DND-41 (cell line): ENCODE measurements at regions not wholly inside any gene's neighbourhood (a gene's known extent, or its start where the extent isn't known, plus 50 kb on each side); places are given as distances from the start of the nearest gene placed in this dataset.

Experiments
- EZH2 ChIP-seq: IDR thresholded peaks from 3 replicates; pipeline ENCODE4 v1.6.1; 2012; ENCODE audit warnings: borderline replicate concordance, low read depth, mild to moderate bottlenecking, moderate library complexity, low read length, inconsistent platforms; ENCODE audit not compliant: severe bottlenecking
- TF ChIP-seq, protein P1 (sequence below): IDR thresholded peaks from 2 replicates; pipeline ENCODE4 v1.5.1; 2012; ENCODE audit warnings: borderline replicate concordance, low read length, moderate library complexity, mild to moderate bottlenecking; ENCODE audit not compliant: poor library complexity, severe bottlenecking; ENCODE audit errors: extremely low read depth

DNA sequence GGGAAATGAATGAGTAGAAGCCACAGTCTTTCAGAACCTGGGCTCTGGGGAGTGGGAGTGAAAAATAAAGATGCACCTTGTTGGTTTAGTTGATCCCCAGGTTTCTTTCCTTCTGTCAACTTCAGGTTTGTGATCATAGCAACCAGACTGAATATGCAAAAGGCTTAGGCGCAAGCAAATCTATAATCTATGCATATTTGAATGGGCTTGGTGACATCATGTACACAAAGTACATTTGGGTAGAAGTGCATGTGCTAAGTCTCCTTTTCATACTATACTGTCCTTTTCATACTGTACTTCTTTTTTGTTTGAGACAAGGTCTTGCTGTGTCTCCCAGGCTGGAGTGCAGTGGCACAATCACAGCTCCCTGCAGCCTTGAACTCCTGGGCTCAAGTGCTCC, 132.4 kb upstream of the C2CD4B start:
- TF ChIP-seq, protein P1, sequence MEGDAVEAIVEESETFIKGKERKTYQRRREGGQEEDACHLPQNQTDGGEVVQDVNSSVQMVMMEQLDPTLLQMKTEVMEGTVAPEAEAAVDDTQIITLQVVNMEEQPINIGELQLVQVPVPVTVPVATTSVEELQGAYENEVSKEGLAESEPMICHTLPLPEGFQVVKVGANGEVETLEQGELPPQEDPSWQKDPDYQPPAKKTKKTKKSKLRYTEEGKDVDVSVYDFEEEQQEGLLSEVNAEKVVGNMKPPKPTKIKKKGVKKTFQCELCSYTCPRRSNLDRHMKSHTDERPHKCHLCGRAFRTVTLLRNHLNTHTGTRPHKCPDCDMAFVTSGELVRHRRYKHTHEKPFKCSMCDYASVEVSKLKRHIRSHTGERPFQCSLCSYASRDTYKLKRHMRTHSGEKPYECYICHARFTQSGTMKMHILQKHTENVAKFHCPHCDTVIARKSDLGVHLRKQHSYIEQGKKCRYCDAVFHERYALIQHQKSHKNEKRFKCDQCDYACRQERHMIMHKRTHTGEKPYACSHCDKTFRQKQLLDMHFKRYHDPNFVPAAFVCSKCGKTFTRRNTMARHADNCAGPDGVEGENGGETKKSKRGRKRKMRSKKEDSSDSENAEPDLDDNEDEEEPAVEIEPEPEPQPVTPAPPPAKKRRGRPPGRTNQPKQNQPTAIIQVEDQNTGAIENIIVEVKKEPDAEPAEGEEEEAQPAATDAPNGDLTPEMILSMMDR = no peak
- TF ChIP-seq EZH2 = no peak
